ENCODE measurements at regions not wholly inside any gene's neighbourhood (a gene's known extent, or its start where the extent isn't known, plus 50 kb on each side); places are given as distances from the start of the nearest gene placed in this dataset.

DNA sequence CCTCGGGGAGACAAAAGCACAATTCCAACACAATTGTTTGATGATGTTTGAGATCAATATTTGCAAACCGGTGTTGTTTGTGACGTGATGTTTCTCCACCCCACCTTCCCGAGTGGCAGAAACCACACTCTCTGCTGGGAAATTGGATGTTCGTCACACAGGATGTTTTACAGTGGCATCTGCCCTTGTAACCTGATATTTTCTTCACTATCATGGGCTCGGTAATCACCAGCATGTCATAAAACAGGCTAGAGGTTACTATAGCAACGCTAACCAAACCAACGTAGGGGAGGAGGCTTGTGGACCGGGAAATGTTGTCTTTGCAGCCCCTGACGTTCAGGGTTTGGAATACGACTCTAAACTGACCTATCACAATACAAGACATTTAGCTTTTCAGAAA lies 454.5 kb downstream of the IRS2 start:
- TF ChIP-seq, protein P1, sequence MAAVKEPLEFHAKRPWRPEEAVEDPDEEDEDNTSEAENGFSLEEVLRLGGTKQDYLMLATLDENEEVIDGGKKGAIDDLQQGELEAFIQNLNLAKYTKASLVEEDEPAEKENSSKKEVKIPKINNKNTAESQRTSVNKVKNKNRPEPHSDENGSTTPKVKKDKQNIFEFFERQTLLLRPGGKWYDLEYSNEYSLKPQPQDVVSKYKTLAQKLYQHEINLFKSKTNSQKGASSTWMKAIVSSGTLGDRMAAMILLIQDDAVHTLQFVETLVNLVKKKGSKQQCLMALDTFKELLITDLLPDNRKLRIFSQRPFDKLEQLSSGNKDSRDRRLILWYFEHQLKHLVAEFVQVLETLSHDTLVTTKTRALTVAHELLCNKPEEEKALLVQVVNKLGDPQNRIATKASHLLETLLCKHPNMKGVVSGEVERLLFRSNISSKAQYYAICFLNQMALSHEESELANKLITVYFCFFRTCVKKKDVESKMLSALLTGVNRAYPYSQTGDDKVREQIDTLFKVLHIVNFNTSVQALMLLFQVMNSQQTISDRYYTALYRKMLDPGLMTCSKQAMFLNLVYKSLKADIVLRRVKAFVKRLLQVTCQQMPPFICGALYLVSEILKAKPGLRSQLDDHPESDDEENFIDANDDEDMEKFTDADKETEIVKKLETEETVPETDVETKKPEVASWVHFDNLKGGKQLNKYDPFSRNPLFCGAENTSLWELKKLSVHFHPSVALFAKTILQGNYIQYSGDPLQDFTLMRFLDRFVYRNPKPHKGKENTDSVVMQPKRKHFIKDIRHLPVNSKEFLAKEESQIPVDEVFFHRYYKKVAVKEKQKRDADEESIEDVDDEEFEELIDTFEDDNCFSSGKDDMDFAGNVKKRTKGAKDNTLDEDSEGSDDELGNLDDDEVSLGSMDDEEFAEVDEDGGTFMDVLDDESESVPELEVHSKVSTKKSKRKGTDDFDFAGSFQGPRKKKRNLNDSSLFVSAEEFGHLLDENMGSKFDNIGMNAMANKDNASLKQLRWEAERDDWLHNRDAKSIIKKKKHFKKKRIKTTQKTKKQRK (IDR thresholded peaks at IDR 0.05; ENCODE audit: low read depth, low read length): no peak
- TF ChIP-seq, protein P2, sequence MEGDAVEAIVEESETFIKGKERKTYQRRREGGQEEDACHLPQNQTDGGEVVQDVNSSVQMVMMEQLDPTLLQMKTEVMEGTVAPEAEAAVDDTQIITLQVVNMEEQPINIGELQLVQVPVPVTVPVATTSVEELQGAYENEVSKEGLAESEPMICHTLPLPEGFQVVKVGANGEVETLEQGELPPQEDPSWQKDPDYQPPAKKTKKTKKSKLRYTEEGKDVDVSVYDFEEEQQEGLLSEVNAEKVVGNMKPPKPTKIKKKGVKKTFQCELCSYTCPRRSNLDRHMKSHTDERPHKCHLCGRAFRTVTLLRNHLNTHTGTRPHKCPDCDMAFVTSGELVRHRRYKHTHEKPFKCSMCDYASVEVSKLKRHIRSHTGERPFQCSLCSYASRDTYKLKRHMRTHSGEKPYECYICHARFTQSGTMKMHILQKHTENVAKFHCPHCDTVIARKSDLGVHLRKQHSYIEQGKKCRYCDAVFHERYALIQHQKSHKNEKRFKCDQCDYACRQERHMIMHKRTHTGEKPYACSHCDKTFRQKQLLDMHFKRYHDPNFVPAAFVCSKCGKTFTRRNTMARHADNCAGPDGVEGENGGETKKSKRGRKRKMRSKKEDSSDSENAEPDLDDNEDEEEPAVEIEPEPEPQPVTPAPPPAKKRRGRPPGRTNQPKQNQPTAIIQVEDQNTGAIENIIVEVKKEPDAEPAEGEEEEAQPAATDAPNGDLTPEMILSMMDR (IDR thresholded peaks at IDR 0.05 in 2 of 3, conservative IDR thresholded peaks at IDR 0.05 in 1 of 3; ENCODE audit: control insufficient read depth in 2 of 3, extremely low read depth in 1 of 3, insufficient read depth in 1 of 3, low read depth in 3 of 3, low read length in 3 of 3): no peak
- TF ChIP-seq MEF2B (IDR thresholded peaks at IDR 0.05; ENCODE audit: partially characterized antibody, poor library complexity, severe bottlenecking) (no peak), MYC (IDR thresholded peaks at IDR 0.05; ENCODE audit: insufficient read depth, insufficient read length, insufficient replicate concordance, low read length, severe bottlenecking) (no peak), EZH2 (IDR thresholded peaks at IDR 0.05; ENCODE audit: borderline replicate concordance, control insufficient read depth, low read depth, low read length) (no peak), TCF12 (IDR thresholded peaks at IDR 0.05; ENCODE audit: low read depth, low read length) (no peak), MTA3 (IDR thresholded peaks at IDR 0.05; ENCODE audit: borderline replicate concordance, low read length) (no peak), POLR2A (IDR thresholded peaks at IDR 0.05; ENCODE audit: low read depth, low read length) (no peak), RFX5 (IDR thresholded peaks at IDR 0.05; ENCODE audit: low read depth, low read length) (no peak), NR2C2 (IDR thresholded peaks at IDR 0.05; ENCODE audit: borderline replicate concordance, control insufficient read depth, insufficient read length, low read depth) (no peak), WRNIP1 (IDR thresholded peaks at IDR 0.05; ENCODE audit: borderline replicate concordance, low read depth, low read length) (no peak)
- TF ChIP-seq, protein P3, sequence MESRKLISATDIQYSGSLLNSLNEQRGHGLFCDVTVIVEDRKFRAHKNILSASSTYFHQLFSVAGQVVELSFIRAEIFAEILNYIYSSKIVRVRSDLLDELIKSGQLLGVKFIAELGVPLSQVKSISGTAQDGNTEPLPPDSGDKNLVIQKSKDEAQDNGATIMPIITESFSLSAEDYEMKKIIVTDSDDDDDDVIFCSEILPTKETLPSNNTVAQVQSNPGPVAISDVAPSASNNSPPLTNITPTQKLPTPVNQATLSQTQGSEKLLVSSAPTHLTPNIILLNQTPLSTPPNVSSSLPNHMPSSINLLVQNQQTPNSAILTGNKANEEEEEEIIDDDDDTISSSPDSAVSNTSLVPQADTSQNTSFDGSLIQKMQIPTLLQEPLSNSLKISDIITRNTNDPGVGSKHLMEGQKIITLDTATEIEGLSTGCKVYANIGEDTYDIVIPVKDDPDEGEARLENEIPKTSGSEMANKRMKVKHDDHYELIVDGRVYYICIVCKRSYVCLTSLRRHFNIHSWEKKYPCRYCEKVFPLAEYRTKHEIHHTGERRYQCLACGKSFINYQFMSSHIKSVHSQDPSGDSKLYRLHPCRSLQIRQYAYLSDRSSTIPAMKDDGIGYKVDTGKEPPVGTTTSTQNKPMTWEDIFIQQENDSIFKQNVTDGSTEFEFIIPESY (IDR thresholded peaks at IDR 0.05): no peak

Data from GM12878 (cell line).